ENCODE measurements at regions not wholly inside any gene's neighbourhood (a gene's known extent, or its start where the extent isn't known, plus 50 kb on each side); places are given as distances from the start of the nearest gene placed in this dataset.
A peak's percentile ranks its signal among the peaks of the same experiment; 100 is the strongest.

- ChIA-PET CTCF (interaction anchor here (0.9 to 1.6 kb wide), 3 partner anchors 8 to 41 kb away, joined by 3 to 4 read pairs (median 3); no protein-coding TSS in a partner anchor), POLR2A (interaction anchor here (0.5 to 1.3 kb wide), 3 partner anchors 257 to 1425 kb away, joined by 3 to 5 read pairs (median 3); partner anchors contain the start of gene KLF6)
- H3K4me3 ChIP-seq (ENCODE audit: low read depth, low read length) = no peak overlapping the region
- DNase-seq (ENCODE audit: low read depth, low spot score) = peak; percentile 88
- no peak for TF ChIP-seq CTCF (IDR thresholded peaks at IDR 0.05; ENCODE audit: insufficient read depth, low read length, missing control alignments)
Measured at GRCh38 chr10:4498711-4499251, 327.2 kb upstream of the AKR1E2 start.

GRCh38 chr10:4494551-4494950, 331.5 kb upstream of the AKR1E2 start:
- no peak for DNase-seq (ENCODE audit: low read depth, low spot score)
- no peak for TF ChIP-seq CTCF (IDR thresholded peaks at IDR 0.05; ENCODE audit: insufficient read depth, low read length, missing control alignments)
- ChIA-PET CTCF (no interaction called here), POLR2A (no interaction called here)
- no peak overlapping the region for H3K4me3 ChIP-seq (ENCODE audit: low read depth, low read length)

- no peak for TF ChIP-seq CTCF (IDR thresholded peaks at IDR 0.05; ENCODE audit: insufficient read depth, low read length, missing control alignments)
- no peak overlapping the region for H3K4me3 ChIP-seq (ENCODE audit: low read depth, low read length)
- ChIA-PET CTCF (no interaction called here), POLR2A (no interaction called here)
- no peak for DNase-seq (ENCODE audit: low read depth, low spot score)
Measured at GRCh38 chr10:4492202-4492601, 333.8 kb upstream of the AKR1E2 start.

GRCh38 chr10:4488904-4489303, 337.1 kb upstream of the AKR1E2 start:
- POLR2A ChIA-PET = no interaction called here

GRCh38 chr10:4485636-4486035, 340.4 kb upstream of the AKR1E2 start:
- DNase-seq (ENCODE audit: low read depth, low spot score) = no peak
- ChIA-PET POLR2A (no interaction called here), CTCF (no interaction called here)
- no peak for TF ChIP-seq CTCF (IDR thresholded peaks at IDR 0.05; ENCODE audit: insufficient read depth, low read length, missing control alignments)
- no peak overlapping the region for H3K4me3 ChIP-seq (ENCODE audit: low read depth, low read length)

More at GRCh38 chr10:4488904-4489303, 337.1 kb upstream of the AKR1E2 start:
- no peak overlapping the region for H3K4me3 ChIP-seq (ENCODE audit: low read depth, low read length)
- DNase-seq (ENCODE audit: low read depth, low spot score) = no peak
- CTCF ChIA-PET = interaction anchor here (0.7 kb wide), 1 partner anchor 10 kb away, joined by 3 read pairs; no protein-coding TSS in a partner anchor
- no peak for TF ChIP-seq CTCF (IDR thresholded peaks at IDR 0.05; ENCODE audit: insufficient read depth, low read length, missing control alignments)

- H3K4me3 ChIP-seq (ENCODE audit: low read depth, low read length) = no peak overlapping the region
- DNase-seq (ENCODE audit: low read depth, low spot score) = no peak
- CTCF ChIA-PET = no interaction called here
- TF ChIP-seq CTCF (IDR thresholded peaks at IDR 0.05; ENCODE audit: insufficient read depth, low read length, missing control alignments) = no peak
- POLR2A ChIA-PET = no interaction called here
Measured at GRCh38 chr10:4483811-4484210, 342.2 kb upstream of the AKR1E2 start.

Measured in AG04449 (cell line).